GM21576 (cell line): ENCODE measurements at regions not wholly inside any gene's neighbourhood (a gene's known extent, or its start where the extent isn't known, plus 50 kb on each side); places are given as distances from the start of the nearest gene placed in this dataset.
"Not testable (repeated sequence)": the region's sequence is repeated elsewhere in the genome, so short reads cannot be mapped to it uniquely, and the experiment has no call there.

Experiments used
- ATAC-seq: cut with Tn5 transposase; IDR thresholded peaks from one replicate; pipeline ENCODE4 v1.9.1; 2021; ENCODE audit warnings: mild to moderate bottlenecking, moderate library complexity; ENCODE audit not compliant: unreplicated experiment

GRCh38 chr7:136136906-136137454 lies 159.8 kb upstream of the MTPN start:
- ATAC-seq, result no peak

GRCh38 chr7:136134503-136134902 lies 157.3 kb upstream of the MTPN start:
- ATAC-seq, result no peak

DNA sequence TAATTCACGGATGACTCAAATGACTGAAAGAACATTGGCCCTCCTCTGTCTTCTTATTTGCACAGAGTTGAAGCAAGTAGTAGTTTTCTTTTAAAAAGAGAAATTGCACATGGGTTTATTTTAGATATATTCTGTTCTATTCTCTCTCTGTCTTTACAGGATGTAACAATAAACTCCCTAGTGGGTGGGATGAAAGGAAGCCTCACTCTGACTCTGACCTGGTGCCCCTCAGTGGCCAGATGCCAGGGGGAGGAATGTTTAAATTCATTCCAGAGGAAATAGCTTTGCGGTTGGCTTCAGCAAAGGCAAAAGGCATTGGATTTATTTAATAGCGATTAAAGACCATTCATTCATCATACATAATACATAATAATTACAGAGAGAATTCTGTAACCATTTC lies 156.4 kb upstream of the MTPN start:
- no peak for ATAC-seq

- ATAC-seq, result no peak
Measured at GRCh38 chr7:136131304-136131630, 154.1 kb upstream of the MTPN start.

DNA sequence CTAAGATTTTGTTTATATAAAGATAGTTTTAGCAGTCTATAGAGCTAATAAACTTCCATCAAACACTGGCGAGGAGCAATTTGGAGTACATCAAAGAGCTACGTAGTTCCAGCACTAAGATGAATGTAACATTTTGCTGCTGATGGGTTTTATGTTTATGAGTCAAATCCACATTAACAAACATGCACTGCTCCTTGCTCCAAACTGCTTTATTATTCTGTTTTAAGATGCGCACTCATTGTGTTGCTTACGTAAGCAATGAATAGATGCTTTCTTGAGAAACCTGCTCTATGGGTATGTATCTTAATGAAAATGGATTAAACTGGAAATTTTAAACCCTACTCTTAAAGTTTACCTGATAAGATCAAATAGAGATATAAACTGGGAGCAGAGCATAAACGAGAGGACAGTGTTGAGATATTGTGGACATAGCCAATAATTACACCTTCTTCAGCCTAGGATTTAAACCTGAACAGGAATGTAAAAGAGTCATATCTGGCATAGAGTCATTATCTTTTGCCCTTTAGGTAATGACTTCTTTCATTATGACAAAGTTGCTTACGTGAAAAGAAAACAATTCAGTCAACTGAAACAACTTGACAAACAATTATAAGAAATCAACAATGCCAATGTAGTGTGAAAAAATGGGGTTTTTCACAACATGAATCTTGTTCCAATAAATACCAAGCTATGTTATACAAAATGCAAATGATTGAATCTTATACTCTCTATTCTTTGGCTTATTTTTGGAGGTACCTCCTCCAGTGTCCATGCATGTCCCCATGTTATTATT lies 153.5 kb upstream of the MTPN start:
- no peak for ATAC-seq

DNA sequence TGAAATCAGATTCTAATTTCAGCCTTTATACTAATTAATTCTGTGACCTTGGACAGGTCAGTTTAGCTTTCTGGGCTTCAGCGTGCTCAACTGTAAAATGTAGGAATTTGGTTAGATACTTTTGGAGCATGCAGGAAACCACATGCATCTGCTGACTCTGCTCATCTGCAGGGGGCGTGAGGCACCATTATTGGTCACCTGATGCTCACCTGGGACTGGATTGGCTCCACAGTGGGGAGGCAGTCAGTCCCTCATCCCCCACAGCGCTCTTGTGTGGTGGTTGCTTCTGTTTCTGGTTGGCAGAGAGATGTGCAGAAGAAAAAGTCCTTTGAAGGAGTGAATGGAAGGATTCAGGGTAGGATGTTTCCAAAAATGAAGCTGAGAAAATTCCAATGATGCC lies 150.9 kb upstream of the MTPN start:
- no peak for ATAC-seq

GRCh38 chr7:136123352-136123751 lies 146.2 kb upstream of the MTPN start:
- ATAC-seq, result no peak

DNA sequence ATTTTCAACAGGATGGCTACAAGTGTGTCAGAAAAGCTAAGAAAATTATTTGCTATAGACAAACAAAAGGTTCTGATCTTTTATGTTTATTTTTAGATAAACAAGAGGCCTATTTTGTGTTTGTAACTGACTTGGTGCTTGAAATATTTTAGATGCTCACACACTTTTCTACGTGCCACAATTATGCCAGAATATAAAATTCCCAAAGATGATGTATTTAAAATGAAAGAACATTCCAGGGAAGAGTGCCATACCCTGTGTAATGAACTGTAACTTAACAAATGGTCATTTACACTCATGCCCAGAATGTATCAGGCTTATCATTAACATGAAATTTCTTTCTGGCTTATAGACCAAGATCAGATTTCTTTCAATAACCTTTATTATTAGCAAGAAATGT lies 144.9 kb upstream of the MTPN start:
- ATAC-seq, result no peak

DNA sequence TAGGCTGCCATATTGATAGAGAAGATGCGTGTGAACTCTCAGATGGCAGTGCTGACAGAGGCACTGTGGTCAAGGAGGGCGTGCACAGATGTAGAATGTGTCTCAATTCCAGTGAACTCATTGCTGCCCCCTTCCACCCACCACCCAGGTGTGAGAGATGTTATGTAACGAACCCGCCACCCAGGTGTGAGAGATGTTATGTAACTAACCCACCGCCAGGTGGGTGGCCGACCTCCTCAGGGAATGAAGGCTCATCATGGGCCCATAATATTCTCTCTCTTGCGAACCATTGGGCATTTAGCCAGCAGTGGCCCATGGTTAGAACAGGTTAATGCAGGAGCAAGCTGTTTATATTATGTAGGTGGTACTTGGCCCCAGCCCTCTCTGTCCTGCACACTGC lies 140.4 kb upstream of the MTPN start:
- no peak for ATAC-seq

GRCh38 chr7:136116186-136116585 lies 139.0 kb upstream of the MTPN start:
- no peak for ATAC-seq

DNA sequence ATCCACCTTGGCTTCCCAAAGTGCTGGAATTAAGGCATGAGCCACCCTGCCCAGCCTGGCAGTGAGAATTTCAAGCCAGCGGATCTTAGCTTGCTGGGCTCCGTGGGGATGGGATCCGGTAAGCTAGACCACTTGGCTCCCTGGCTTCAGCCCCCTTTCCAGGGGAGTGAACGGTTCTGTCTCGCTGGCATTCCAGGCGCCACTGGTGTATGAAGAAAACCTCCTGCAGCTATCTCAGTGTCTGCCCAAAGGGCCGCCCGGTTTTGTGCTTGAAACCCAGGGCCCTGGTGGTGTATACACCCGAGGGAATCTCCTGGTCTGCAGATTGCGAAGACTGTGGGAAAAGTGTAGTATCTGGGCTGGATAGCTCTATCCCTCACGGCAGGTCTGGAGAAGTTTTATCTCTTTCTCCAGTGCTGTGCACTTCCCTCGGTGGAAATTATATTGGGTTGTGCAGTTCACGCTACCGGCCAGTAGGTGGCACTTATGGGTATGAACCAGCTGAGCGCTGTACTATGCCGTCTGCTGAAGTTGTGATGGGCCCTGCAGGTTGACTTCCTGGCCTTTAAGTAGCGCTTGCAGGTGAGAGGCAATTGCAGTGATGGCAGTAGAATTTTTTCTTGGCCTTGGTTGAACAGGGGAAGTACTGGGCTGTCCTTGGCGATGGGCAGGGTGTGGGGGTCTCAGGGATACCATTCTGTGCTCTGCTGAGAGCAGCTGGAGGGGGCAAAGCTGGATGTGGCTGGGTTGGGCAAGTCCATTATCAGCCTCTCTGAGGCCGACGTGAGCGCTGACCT lies 138.0 kb upstream of the MTPN start:
- peak; percentile 99 for ATAC-seq

DNA sequence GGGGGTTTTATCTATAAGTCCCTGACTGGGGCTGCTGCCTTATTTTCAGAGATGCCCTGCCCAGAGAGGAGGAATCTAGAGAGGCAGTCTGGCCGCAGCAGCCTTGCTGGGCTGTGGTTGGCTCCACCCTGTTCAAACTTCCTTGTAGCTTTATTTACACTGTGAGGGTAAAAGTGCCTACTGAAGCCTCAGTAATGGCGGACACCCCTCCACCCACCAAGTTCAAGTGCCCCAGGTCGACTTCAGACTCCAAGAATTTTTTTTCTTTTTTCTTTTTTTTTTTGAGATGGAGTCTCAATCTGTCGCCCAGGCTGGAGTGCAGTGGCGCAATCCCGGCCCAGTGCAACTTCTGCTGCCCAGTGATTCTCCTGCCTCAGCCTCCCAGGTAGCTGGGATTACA lies 137.3 kb upstream of the MTPN start:
- not testable (repeated sequence) for ATAC-seq

DNA sequence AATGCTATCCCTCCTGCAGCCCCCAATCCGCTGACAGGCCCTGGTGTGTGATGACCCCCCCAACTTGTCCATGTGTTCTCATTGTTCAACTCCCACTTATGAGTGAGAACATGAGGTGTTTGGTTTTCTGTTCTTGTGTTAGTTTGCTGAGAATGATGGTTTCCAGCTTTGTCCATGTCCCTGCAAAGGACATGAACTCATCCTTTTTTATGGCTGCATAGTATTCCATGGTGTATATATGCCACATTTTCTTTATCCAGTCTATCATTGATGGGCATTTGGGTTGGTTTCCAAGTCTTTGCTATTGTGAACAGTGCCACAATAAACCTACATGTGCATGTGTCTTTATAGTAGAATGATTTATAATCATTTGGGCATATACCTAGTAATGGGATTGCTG lies 131.9 kb upstream of the MTPN start:
- ATAC-seq, result not testable (repeated sequence)

GRCh38 chr7:136105191-136105590 lies 128.0 kb upstream of the MTPN start:
- no peak for ATAC-seq

DNA sequence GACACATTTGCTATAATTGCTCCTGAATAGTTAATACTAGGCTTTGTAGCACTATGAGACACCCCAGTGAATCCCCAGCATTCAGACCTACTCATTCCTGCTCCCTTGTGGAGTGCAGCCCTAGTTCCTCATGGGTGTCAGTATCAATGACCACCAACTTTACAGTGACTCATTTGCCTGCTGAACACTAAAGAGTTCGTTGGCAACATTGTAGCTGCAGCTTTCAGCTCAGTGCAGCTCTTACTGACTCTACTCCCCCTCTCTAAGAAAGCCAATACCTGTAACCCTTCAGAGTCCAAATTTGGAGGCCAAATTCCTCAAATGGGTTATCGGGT lies 127.1 kb upstream of the MTPN start:
- no peak for ATAC-seq

GRCh38 chr7:136103545-136104268 lies 126.5 kb upstream of the MTPN start:
- ATAC-seq, result no peak

DNA sequence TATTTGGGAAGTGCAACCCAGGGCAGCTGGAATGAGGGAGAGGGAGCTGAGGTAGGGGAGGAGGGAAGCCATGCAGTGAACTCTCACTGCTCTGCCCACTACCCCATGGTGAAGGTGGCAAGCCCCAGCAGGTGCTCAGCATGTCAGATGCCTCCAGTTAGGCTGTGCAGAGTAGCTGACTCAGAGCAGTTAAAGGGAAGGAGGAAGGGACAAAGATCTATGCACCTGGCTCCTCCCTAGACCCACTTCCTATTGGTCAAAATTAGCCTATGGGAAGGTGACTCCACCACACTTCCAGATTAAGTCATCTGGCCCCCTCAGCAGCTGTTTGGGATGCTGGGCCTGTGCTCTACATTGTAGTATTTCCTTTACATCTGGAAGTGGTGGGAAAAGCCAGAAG lies 125.7 kb upstream of the MTPN start:
- no peak for ATAC-seq

DNA sequence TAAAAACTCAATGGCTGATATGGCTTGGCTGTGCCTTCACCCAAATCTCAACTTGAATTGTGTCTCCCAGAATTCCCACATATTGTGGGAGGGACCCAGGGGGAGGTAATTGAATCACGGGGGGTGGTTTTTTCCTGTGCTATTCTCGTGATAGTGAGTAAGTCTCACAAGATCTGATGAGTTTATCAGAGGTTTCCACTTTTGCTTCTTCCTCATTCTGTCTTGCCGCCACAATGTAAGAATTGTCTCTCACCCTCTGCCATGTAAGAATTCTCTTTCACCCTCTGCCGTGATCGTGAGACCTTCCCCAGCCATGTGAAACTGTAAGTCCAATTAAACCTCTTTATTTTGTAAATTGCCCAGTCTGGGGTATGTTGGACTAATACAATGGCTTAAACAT lies 115.6 kb upstream of the MTPN start:
- ATAC-seq, result not testable (repeated sequence)

GRCh38 chr7:136087881-136088280 lies 110.7 kb upstream of the MTPN start:
- ATAC-seq, result no peak

DNA sequence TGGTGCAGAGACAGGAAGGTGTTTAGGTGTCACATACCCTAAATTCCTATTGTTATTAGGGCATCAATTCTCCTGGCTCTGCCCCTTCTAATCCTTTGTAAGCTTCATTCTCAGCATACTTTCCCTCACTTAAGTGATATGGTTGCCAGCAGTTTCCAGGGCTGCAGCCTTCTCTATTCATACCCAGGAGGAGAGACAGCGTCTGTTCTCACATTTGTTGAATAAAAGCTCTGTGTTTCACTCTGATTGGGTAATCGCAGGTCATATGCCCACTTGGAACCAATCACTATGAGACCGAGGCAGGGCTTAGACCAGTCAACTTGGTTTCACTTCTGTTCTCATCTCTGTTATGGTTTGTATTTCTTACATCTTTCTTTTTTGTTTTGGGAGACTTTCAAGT lies 109.6 kb upstream of the MTPN start:
- peak; percentile 96 for ATAC-seq

GRCh38 chr7:136079934-136080333 lies 102.8 kb upstream of the MTPN start:
- ATAC-seq, result no peak

- no peak for ATAC-seq
Measured at GRCh38 chr7:136079478-136079892, 102.3 kb upstream of the MTPN start.
